B cell (primary cell): ENCODE measurements at regions not wholly inside any gene's neighbourhood (a gene's known extent, or its start where the extent isn't known, plus 50 kb on each side); places are given as distances from the start of the nearest gene placed in this dataset.

Experiments used
- ATAC-seq: fragments of 200-7000 bp; cut with Tn5 transposase; one replicate; pipeline ENCODE4 v1.10.0; 2021; ENCODE audit warnings: low read depth, mild to moderate bottlenecking, moderate number of reproducible peaks, moderate library complexity
- CTCF ChIA-PET: fragments of 350-600 bp; sonication (Branson Sonifier 250); formaldehyde crosslinking; loops from one replicate; lab custom pipeline; 2021; ENCODE audit warnings: antibody characterized with exemption, inconsistent platforms; lab: Charles Lee
- POLR2A ChIA-PET: fragments of 350-600 bp; sonication (Branson Sonifier 250); formaldehyde crosslinking; loops from one replicate; lab custom pipeline; 2021; ENCODE audit warnings: antibody characterized with exemption; lab: Charles Lee
- DNase-seq: peaks from one replicate; pipeline ENCODE4 v3.0.0; 2013
- H2AFZ ChIP-seq: 2 replicates; pipeline ENCODE4 v1.6.1; 2012; ENCODE audit warnings: mild to moderate bottlenecking, low read depth, low read length; ENCODE audit not compliant: insufficient read depth, poor library complexity, severe bottlenecking
- H3K27ac ChIP-seq, 2 donors: 1 replicate in 1 of 2; 2 replicates in 1 of 2; pipeline ENCODE4 v1.5.1; 2012 to 2013; ENCODE audit warnings: low read length in 2 of 2, mild to moderate bottlenecking in 2 of 2, moderate library complexity in 1 of 2
- H3K27me3 ChIP-seq, 4 experiments: fragments of 200-600 bp in 1 of 4; sonication (generic) in 1 of 4; replicated peaks in 1 of 4; 1 replicate in 2 of 4; 2 replicates in 2 of 4; pipeline versions ENCODE4 v1.6.1 to v1.7.0; 2013 to 2016; ENCODE audit warnings: low read length in 3 of 4, mild to moderate bottlenecking in 2 of 4, mixed read lengths in 1 of 4, moderate library complexity in 1 of 4; ENCODE audit not compliant: insufficient read depth in 4 of 4, control insufficient read depth in 3 of 4; ENCODE audit errors: control extremely low read depth in 1 of 4
- H3K36me3 ChIP-seq, 2 experiments: replicated peaks in 1 of 2; 1 replicate in 1 of 2; 2 replicates in 1 of 2; pipeline versions ENCODE4 v1.6.1 to v1.7.1; 2013; ENCODE audit warnings: low read length in 1 of 2; ENCODE audit not compliant: insufficient read depth in 2 of 2, control insufficient read depth in 1 of 2; ENCODE audit errors: control extremely low read depth in 1 of 2, extremely low read depth in 1 of 2
- H3K4me1 ChIP-seq, 2 donors: fragments of 200-600 bp in 1 of 2; sonication (generic) in 1 of 2; 1 replicate in 1 of 2; 2 replicates in 1 of 2; pipeline versions ENCODE4 v1.5.1 to v1.6.1; 2013 to 2017; ENCODE audit warnings: low read length in 2 of 2; ENCODE audit not compliant: control insufficient read depth in 2 of 2, insufficient read depth in 2 of 2
- H3K4me2 ChIP-seq: replicated peaks from 2 replicates; pipeline ENCODE3; 2012; ENCODE audit warnings: mild to moderate bottlenecking, low read depth, low read length; ENCODE audit not compliant: poor library complexity, severe bottlenecking
- H3K4me3 ChIP-seq, 5 experiments: fragments of 200-600 bp in 1 of 5; sonication (generic) in 1 of 5; 1 replicate in 3 of 5; 2 replicates in 2 of 5; pipeline versions ENCODE4 v1.5.1 to v1.7.0; 2011 to 2016; ENCODE audit warnings: low read length in 4 of 5, mild to moderate bottlenecking in 4 of 5, low read depth in 2 of 5, control low read depth in 1 of 5, moderate library complexity in 1 of 5; ENCODE audit not compliant: insufficient read depth in 1 of 5; ENCODE audit errors: control extremely low read depth in 1 of 5, extremely low read depth in 1 of 5
- H3K79me2 ChIP-seq: fragments of 200-600 bp; sonication (generic); one replicate; pipeline ENCODE4 v1.6.0; 2016; ENCODE audit warnings: low read length; ENCODE audit not compliant: control insufficient read depth, insufficient read depth
- H3K9ac ChIP-seq: fragments of 200-600 bp; sonication (generic); 2 replicates; pipeline ENCODE4 v1.6.1; 2017; ENCODE audit warnings: mild to moderate bottlenecking, low read length, moderate library complexity
- H3K9me3 ChIP-seq, 3 donors: one replicate each; pipeline versions ENCODE4 v1.6.1 to v1.7.1; 2013; ENCODE audit warnings: low read length in 2 of 3; ENCODE audit not compliant: control insufficient read depth in 2 of 3, insufficient read depth in 1 of 3; ENCODE audit errors: control extremely low read depth in 1 of 3
- H4K20me1 ChIP-seq: 2 replicates; pipeline ENCODE4 v1.6.0; 2012; ENCODE audit warnings: mild to moderate bottlenecking, low read length; ENCODE audit not compliant: insufficient read depth, control insufficient read depth, poor library complexity, severe bottlenecking
- H3K27ac Mint-ChIP-seq: one replicate; pipeline ENCODE4 v1.8.0; 2021; ENCODE audit warnings: mixed read lengths
- H3K27me3 Mint-ChIP-seq: one replicate; pipeline ENCODE4 v1.8.0; 2021; ENCODE audit warnings: mixed read lengths
- H3K4me1 Mint-ChIP-seq: one replicate; pipeline ENCODE4 v1.8.0; 2021; ENCODE audit warnings: mixed read lengths
- H3K4me3 Mint-ChIP-seq: one replicate; pipeline ENCODE4 v1.8.0; 2021; ENCODE audit warnings: mixed read lengths
- H3K9me3 Mint-ChIP-seq: one replicate; pipeline ENCODE4 v1.8.0; 2022; ENCODE audit warnings: mixed read lengths; ENCODE audit not compliant: insufficient read depth
- EZH2 ChIP-seq: IDR thresholded peaks from 2 replicates; pipeline ENCODE4 v1.6.1; 2012; ENCODE audit warnings: borderline replicate concordance, low read depth, mild to moderate bottlenecking, moderate library complexity, low read length; ENCODE audit not compliant: insufficient read depth, poor library complexity, severe bottlenecking
- WGBS: methylation state at CpG from one replicate; pipeline ENCODE4 v1.1.5; 2013; ENCODE audit warnings: missing lambda C conversion rate; ENCODE audit not compliant: insufficient coverage; 5-methylcytosine and 5-hydroxymethylcytosine counted together
- intact Hi-C: fragments of 100-400 bp; cut with micrococcal nuclease; formaldehyde crosslinking; loops from one replicate; pipeline ENCODE4 v1.10.0; 2022
- TF ChIP-seq, protein P1 (sequence below): fragments of 200-600 bp; IDR thresholded peaks from one replicate; pipeline ENCODE4 v1.8.0; 2022; ENCODE audit warnings: antibody characterized with exemption, mild to moderate bottlenecking

DNA sequence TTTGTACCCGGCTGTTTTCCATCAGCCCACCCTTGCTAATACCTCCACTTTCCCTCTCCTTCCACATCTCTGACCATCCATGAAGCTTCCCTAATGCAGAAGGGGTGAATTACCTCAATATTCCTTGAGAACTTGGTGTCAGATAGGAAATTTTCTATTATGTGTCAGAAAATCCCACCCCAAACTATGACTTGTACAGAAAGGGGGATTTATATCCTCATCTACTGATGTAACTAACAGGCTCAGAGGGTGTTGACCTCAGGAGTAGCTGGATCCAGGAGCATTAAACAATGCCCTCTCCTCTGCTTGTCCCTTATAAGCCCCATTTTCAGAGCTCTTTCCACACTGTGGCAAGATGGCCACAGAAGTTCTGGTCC, 242.8 kb upstream of the TLE3 start:
- Histone ChIP-seq H3K9ac (no peak overlapping the region), H2AFZ (no peak overlapping the region), H3K9me3 (peaks cover 0 to 2% (median under 1%) of the 10 kb centered on the region in 3 donors), H3K4me1 (peaks cover 15 to 16% of the 10 kb centered on the region in 2 donors), H3K79me2 (no peaks in the 10 kb centered on the region), H4K20me1 (no peaks in the 10 kb centered on the region), H3K36me3 (no peaks in the 10 kb centered on the region), H3K4me3 (no peak overlapping the region), H3K27me3 (no peaks in the 10 kb centered on the region), H3K4me2 (no peak overlapping the region), H3K27ac (no peak overlapping the region)
- Mint-ChIP-seq H3K4me3 (no peak overlapping the region), H3K27ac (no peak overlapping the region), H3K4me1 (peaks cover 19% of the 10 kb centered on the region), H3K9me3 (no peaks in the 10 kb centered on the region), H3K27me3 (no peaks in the 10 kb centered on the region)
- 80% methylated on average over 1 of the region's 1 CpG for WGBS
- no peak for DNase-seq
- TF ChIP-seq EZH2: no peak
- TF ChIP-seq, protein P1, sequence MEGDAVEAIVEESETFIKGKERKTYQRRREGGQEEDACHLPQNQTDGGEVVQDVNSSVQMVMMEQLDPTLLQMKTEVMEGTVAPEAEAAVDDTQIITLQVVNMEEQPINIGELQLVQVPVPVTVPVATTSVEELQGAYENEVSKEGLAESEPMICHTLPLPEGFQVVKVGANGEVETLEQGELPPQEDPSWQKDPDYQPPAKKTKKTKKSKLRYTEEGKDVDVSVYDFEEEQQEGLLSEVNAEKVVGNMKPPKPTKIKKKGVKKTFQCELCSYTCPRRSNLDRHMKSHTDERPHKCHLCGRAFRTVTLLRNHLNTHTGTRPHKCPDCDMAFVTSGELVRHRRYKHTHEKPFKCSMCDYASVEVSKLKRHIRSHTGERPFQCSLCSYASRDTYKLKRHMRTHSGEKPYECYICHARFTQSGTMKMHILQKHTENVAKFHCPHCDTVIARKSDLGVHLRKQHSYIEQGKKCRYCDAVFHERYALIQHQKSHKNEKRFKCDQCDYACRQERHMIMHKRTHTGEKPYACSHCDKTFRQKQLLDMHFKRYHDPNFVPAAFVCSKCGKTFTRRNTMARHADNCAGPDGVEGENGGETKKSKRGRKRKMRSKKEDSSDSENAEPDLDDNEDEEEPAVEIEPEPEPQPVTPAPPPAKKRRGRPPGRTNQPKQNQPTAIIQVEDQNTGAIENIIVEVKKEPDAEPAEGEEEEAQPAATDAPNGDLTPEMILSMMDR: no peak
- CTCF ChIA-PET: no interaction called here
- no peak for ATAC-seq
- intact Hi-C loops: no loop called here
- POLR2A ChIA-PET: no interaction called here

DNA sequence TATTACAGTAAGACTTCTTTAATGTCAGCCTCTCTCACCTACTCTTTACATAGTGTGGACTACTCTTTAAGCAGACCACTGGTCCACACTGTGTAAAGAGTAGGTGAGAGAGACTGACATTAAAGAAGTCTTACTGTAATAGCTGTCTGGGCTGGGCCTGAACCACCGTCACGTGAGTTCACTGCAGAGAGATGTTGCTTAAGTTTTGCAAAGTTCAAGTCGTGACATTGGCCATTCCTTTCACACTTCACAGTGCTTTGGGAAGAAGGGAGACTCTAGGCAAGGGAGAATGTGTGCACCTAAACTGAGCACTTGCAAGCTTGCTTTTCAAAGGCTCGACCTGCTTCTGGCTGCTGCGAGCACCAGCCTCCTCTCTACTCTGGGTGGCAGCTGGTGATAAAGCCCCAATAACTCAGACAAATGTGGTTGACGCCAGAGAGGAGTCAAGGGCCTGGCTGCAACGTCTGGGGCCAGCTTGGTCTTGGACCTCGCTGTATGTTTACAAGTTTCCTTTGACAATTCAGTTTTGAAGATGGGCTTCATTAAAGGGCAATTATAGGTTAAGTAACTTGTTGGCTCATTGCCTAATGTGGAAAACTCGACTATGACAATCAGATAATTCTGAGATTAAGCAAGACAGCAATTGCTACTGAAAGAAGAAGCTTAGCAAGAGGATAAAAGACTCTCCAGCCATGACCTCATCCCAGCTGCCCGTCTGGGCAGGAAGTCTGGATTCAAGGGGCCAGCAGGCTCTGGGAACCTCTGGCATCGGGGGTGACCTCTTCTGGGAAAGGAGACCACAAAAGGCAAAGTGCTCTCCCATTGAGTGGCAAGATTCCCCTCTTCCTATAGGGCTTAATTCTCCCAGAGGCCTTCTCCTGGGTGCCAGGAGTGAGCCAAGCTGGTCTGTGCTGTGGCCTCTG, 242.1 kb upstream of the TLE3 start:
- no peak overlapping the region for H3K4me3 ChIP-seq
- no peak overlapping the region for H3K9ac ChIP-seq
- no peaks in the 10 kb centered on the region for H3K27me3 ChIP-seq
- no peak overlapping the region for H3K27ac ChIP-seq
- Mint-ChIP-seq H3K27me3 (no peaks in the 10 kb centered on the region), H3K9me3 (no peaks in the 10 kb centered on the region), H3K4me3 (no peak overlapping the region), H3K4me1 (peaks cover 19% of the 10 kb centered on the region), H3K27ac (no peak overlapping the region)
- no peak overlapping the region for H2AFZ ChIP-seq
- peaks cover 15 to 16% of the 10 kb centered on the region in 2 donors for H3K4me1 ChIP-seq
- WGBS: 95% methylated on average over 11 of the region's 11 CpGs
- no peaks in the 10 kb centered on the region for H3K79me2 ChIP-seq
- CTCF ChIA-PET: no interaction called here
- H3K4me2 ChIP-seq: no peak overlapping the region
- no peak for DNase-seq
- TF ChIP-seq EZH2: no peak
- TF ChIP-seq, protein P1: no peak
- H3K9me3 ChIP-seq: peaks cover 2 to 7% (median 2%) of the 10 kb centered on the region in 3 donors
- no peak for ATAC-seq
- POLR2A ChIA-PET: no interaction called here
- no peaks in the 10 kb centered on the region for H3K36me3 ChIP-seq
- no peaks in the 10 kb centered on the region for H4K20me1 ChIP-seq
- intact Hi-C loops: no loop called here
